CD4-positive, alpha-beta T cell treated with Interleukin-17A for 1 hour (primary cell): ENCODE measurements at regions not wholly inside any gene's neighbourhood (a gene's known extent, or its start where the extent isn't known, plus 50 kb on each side); places are given as distances from the start of the nearest gene placed in this dataset.
A peak's percentile ranks its signal among the peaks of the same experiment; 100 is the strongest.

Experiments used
- DNase-seq: peaks from one replicate; pipeline ENCODE4 v3.0.0-alpha.2; 2020

DNA sequence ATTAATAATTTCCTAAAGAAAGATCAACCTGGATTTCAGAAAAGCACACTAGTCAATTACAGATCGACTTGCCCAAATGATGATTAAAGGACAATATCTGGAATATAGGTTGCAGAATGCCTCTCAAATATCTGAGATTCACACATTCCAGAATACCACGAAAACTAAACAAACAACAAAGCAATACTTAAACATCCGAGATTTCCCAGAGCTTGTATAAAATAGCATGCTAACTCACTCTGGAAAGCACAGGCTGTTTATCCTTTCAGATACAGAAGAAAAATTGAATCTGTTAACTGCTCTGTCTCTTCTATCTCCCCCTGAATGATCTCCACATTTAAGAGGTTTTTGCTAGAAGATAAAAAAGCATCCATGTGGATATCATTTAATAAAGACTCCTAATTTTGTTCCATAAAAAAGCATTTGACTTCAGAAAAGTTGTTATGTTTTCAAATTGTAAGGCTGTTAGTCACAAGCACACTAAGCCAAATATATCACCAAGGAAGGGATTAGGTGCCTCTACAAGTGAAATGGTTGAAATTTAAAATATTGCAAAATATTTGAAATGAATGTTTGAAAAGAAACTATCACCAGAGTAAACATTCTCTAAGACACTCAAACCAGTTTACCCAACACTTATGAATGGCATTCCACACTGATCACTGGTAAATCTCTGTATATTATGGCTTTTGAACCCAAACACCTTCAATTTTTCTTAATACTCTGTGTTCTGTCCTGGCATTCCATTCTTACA is 865.1 kb upstream of the ADAMTS5 start:
- no peak for DNase-seq

DNA sequence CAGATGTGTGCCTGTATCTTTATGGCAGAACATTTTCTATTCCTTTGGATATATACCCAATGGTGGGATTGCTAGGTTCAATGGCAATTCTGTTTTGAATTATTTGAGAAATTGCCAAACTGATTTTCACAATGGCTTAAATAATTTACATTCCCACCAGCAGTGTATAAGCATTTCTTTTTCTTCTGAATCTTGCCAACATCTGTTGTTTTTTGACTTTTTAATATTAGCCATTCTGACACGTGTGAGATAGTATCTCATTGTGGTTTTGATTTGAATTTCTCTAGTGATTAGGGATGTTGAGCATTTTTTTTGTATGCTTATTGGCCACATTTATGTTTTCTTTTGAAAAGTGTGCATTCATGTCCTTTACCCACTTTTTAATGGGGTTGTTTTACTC is 864.3 kb upstream of the ADAMTS5 start:
- DNase-seq, result no peak

DNA sequence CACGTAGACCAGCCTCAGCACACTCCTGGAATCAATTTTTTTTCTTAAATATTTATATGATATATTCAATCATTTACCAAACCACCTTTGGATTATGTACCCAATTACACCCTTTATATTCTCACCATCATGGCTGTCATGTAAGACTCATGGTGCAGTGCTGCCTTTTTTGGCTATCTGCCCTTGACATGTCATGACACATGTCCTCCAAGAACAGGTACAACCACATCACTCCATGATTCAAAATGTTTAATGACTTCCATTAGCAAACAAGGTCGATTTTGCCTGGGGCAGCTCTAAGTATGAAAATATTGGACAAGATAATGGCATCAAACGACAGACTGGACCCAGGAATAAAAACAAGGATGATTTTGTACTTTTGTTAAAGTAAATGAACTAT is 861.1 kb upstream of the ADAMTS5 start:
- no peak for DNase-seq

DNA sequence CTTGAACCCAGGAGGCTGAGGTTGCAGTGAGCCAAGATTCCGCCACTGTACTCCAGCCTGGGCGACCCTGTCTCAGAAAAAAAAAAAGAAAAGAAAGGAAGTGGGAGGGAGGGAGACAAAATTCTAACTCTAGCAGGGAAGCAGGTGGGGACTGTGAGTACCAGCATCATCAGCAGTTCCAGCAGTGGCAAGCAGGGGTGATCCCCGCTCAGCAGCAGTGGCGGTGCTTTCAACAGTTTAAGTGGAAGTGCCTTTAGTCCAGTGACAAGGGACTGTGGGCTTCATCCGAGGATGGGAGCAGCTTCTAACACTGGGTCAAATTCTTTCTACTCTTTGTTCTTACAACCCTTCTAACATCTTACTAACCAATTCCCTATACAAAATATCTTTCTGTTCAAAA is 858.1 kb upstream of the ADAMTS5 start:
- no peak for DNase-seq

DNA sequence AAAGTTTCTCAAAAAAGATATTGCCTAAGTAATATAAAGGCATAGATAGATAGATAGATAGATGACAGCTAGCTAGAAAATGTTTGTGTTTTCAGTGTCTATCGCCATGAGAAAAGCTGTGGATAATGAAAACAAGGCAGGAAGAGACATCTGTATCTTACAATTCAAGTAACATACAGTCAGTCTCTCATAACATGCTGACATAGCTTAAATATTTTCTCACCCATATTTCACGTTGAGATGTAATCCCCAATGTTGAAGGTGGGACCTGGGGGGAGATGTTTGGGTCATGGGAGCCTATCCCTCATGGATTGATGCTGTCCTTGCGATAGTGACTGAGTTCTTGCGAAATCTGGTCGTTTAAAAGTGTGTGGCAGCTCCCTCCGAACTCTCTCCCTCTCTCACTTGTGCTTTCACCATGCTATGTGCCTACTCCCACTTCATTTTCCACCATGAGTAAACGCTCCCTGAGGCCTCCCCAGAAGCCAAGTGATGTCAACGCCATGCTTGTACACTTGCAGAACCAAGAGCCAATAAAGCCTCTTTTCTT is 856.8 kb upstream of the ADAMTS5 start:
- no peak for DNase-seq

DNA sequence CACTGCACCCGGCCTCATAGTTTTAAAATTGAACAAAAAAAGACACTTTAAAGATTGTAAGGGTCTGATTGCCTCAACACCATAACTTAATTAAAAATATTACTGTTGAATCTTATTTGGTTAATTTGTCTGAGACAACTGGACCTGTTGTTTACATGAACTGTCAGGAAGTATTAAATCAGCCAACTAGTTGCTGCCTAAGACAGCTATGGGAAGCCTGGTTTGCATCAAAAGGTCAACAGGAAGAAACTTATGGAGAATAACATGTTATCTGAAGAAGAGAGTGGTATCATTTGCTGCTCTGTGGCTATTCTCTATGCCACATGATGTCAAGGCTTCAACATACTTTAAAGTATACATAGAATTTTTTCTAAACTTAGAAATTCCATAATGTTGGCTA is 853.5 kb upstream of the ADAMTS5 start:
- no peak for DNase-seq

DNA sequence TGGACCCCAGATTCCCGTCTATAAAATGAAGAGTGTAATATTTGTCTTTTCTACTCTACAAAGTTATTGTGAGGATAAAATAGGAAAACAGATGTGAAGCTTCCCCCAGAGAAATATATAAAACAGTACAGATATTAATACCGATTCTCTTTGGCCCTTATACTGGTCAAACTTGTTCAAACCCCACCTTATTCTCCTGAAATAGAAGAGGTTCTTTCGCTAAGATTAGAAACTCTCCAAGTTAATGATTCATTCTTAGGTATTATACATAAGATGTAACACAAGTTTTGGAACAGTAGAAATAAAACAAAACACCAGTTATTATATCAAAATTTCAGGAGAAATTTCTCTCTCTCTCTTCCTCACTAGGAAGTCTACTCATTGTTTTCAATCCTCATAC is 852.4 kb upstream of the ADAMTS5 start:
- DNase-seq, result no peak

DNA sequence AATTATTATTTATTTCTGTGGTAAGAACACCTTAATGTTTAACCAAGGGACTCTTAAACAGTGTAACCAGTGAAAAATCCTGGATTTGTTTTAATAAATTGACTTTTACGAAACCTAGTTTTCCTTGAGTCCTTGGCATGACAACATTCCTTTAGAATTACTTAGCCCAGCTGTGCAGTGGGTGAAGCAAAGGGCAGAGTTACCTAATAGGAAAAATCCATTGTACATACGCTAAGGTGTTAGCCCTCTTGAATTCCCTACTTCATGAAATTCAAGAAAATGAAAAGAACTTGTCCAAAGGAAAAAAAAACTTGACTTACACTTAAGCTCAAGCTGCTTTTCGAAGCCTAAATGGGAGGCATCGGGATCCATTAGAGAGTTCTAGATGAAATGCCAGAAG is 852.0 kb upstream of the ADAMTS5 start:
- DNase-seq, result no peak

DNA sequence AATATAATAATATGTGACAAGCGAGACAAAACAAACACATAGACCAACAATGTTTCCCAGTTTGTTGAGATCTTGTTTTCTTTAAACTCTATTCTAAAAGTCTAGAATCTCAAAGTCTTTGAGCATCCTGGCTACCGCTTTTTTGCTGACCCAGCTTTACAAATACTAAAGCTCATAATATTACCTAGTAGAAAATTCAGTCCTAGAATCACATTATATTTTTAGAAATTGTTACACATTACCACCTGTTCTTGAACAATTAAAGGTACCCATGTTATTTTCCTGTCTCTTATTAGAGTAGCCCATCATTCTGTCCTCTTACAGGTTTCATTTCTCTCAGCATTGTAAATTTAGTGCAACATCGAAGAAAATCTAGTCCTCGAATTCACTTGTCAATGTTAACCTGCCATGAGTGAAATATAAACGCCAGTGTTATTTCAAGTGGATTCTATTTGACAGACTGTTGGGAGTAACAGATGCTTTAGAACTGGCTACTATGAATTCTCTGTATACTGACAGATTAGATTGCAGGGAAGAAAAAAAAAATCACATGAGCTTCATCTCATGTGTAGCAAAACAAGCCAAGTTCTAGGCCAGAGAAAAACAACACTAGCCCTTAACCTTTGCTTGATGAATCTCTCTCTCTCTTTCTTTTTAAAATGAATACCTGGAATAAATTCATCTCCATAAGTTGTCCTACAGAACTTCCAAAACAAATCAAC is 851.2 kb upstream of the ADAMTS5 start:
- DNase-seq, result no peak

DNA sequence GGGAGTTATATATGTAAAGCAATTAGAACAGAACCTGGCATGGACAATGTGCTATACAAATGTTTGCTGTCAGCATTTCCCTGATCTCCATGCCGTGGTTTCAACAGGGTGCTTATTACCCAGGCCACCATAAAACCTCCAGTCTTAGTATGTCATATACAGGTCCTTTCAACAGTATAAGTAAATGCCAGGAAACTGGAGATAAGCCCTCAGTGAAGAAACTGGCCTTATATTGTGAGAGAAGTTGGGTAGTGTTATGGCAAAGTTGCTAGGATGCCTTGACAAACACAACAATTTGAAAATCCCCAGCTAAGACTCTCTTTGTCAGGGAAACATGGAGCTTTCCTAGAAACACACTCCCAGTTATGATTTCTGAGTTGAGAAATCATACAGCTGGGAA is 850.2 kb upstream of the ADAMTS5 start:
- no peak for DNase-seq

DNA sequence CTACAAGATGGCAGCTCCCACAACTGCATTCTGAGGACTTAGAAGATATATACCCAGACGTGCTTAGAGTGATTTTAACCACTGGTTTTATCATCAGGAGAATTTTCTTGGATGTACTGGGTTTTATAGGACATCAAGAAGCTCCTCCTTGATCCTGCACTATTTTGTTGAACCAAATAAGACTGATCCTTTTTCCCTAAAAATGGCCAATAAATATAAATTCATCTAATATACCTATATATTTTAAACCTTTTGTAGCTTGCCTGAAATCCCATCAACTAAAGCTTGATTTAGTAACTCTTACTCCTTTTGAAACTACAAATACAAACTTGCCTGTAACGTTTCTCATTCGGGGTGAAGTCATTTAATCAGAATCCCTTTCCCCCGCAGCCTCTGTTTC is 849.4 kb upstream of the ADAMTS5 start:
- DNase-seq, result no peak

DNA sequence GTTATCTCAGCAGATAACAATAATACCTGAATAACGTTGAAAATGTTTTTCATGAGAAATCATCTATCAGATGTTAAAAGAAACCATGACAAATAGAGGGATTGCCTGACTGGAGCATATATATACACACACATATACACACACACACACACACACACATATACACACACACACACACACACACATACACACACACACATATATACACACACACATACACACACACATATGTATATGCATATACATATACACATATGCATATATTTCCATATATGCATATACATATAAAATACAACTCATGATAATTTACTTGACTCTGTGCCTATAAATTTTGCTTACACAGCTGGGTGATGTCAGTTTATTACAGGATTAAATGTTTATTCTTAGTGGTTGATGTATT is 847.3 kb upstream of the ADAMTS5 start:
- DNase-seq, result no peak

DNA sequence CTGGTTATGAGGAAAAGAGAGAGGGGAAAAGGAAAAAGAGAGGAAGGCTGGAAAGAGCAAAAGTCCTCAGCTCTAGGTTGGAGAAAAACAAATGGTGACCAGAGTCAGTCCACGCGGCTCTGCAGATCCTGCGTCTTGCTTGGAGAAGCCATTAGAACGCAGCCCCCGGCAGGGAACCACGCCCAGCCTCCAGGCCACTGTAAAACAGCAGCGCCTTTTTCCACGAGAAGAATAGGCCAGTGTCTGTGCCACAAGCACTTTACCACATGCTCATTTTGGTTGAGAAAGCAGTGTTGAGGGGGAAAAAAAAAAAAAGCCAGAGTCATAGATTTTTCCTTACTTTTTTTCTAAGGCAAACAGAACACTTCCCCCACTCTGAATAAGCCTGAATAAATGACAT is 846.9 kb upstream of the ADAMTS5 start:
- DNase-seq, result no peak

DNA sequence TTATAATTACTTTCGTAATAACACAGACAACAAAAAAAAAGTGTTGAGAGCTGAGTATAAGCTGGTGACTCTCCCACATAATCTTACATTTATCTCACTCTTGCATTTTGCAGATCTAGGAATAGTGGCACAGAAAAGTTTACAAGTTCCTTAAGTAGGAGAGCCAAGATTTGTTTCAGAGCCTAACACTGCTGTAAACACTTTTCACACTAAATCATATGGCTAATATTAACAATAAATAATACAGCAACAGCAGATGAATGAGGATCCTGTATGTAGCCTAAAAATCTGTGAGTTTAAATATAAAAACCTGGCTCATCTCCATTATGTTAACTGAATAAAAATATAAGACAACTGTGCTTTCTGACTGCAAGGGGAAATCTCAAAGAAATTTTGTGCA is 846.5 kb upstream of the ADAMTS5 start:
- no peak for DNase-seq

DNA sequence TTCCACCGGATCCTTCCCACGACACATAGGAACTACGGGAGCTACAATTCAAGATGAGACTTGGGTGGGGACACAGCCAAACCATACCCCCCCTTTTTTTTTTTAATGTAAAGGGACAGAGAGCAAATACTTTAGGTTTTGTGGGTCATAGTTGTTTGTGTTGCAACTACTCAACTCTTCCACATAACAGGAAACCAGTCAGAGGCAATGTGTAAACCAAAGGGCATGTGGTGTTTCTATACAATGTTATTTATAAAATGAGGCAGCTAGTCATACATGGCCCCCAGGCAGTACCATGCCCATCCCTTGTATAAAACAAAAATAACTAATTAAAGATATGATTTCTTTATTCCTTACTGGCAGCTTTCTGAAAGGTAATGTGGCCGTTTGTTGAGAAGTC is 845.4 kb upstream of the ADAMTS5 start:
- no peak for DNase-seq

DNA sequence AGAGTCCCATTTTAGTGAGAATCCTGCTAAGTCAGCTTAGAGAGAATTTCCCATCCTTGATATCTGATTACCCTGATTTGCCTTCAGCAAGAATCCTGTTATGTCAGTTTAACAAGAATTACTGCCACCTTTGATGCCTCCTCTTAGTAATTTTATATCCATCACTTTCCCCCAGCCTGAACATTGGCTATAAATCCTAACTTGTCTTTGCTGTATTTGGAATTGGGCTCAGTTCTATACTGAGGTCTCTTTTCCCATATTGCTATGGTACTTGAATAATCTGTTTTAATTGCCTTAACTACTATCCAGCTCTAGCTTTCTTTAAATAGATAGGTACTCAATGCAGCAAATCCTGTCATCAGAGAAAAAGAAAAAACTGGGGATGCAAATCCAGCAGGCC is 842.0 kb upstream of the ADAMTS5 start:
- no peak for DNase-seq

DNA sequence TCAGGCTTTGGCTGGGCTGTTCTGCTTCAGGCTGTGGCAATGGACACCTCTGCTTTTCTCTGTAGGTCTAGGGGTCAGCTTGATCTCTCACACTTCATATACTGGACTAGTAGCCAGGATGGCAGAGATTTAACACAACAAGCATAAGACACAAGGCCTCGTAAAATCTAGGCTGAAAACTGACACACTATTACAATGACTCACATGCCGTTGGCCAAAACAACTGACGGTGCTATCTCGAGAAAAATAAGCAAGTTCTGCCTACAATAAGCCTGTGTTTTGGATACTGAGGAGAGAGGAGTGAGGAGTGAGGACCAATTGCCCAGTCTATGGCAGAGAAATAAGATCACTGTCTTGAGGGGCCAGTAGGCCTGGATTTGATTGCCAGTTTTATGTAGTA is 840.7 kb upstream of the ADAMTS5 start:
- no peak for DNase-seq

DNA sequence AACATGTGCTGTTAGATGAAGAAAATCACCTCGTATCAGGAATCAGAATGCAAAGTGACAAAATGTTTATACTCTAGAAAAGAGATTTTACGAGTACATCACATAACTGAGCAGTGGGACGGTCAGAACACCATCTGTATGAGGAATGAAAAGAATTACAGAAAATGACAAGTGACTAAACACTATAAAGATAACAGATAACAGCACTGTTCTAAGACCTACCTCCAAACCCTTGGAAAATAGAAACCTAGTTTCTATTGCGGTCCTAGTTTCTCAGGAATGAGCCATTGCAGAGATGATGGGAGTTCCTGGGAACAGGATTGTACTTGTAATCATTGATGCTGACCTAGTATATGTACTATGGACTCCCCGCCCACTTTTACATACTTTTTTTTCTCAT is 839.4 kb upstream of the ADAMTS5 start:
- DNase-seq, result no peak

DNA sequence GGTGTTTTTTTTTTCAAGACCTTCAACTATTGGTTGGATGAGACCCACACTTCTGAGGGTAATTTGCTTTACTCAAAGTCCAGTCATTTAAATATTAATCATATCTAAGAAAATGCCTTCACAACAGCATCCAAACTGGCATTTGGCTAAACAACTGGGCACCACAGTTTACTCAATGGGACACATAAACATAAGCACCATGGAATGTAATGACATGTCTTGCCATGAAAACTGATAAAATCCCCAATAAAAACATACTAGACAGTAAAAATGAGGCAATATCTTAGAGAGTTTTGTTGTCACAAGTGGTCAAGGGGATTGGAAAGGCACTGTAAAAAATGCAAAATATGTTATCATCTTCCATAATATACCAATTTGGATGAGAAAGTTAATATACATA is 838.8 kb upstream of the ADAMTS5 start:
- no peak for DNase-seq

DNA sequence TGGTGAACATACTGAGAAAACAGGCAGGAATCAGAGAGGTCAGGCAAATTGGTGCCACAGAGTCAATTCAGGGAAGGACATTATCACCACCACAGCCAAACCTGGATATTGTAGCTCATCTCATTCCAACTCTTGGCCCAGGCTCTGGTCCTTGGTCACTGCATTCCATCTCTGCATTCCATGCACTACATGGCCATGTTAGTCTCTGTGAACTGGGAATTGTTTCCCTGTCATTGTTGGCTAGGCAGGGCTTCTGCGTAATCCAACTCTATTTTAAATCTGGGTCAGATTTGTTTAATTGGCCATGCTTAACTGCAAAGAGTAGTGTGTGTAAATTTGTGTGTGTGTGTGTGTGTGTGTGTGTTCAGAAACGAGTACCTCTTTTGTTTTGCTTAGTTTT is 837.6 kb upstream of the ADAMTS5 start:
- DNase-seq, result no peak

DNA sequence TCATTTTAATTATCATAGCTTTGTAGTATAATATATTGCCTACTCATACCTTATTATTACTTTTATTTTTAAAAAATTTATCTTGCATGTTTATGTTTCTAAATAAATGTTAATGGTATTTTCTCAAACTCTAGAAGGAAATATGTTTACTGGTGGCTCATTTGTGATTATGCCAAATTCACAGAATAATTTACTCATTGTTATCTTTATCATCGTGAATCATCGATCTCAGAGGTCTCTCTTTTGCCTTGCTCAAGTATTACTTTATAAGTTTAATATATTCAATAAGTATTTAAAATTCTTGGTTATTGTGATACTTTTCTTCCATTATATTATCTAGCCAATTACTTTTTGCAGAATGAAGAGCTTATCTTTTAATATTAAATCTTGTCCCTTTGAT is 836.7 kb upstream of the ADAMTS5 start:
- DNase-seq, result no peak

DNA sequence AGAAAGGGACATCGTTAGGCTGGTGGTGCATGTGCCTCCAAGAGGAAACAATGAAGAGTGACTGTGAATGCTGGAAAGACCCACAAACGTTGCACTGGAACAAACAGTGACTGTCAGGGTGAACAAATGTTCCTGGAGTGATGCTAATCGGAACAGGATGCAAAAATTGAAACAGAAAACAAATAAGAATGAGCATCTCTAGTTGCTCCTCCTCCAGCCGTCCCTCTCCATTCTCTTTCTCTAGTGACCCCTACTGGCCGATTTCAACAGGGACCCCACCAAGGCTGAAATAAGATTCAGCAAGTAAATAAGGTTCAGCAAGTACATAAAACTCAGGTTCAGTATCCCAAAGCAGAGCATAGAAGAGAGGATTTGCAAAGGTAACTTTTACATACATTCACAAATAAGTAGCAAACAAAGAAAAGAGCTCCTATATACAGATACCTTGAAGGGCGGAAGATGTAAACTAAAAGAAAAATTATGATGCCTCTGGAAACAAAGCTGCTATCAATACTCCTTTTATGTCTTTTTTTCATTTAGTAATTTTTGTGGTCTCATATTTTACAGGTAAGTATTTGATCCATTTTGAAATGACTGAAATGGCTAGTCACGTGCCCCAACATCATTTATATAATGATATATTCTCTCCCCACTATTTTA is 836.1 kb upstream of the ADAMTS5 start:
- DNase-seq, result peak; percentile 6

DNA sequence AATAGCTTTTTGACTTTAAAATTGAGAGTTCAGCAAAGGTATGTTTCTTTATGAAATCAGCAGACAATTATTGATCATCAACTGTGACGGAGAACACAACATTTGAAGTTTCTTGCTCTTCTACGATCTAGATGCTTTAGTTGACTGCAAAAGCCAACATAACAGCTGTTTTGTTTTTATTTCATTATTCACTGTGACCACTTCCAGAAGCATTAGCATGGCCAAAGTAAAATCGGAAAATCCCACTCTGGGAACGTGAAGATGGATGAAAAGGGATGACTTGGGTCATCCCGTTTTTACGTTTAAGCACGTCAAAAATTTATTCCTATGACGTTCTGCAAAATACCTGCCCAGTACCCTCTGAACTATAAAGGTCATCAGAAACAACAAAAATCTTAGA is 833.0 kb upstream of the ADAMTS5 start:
- DNase-seq, result no peak

DNA sequence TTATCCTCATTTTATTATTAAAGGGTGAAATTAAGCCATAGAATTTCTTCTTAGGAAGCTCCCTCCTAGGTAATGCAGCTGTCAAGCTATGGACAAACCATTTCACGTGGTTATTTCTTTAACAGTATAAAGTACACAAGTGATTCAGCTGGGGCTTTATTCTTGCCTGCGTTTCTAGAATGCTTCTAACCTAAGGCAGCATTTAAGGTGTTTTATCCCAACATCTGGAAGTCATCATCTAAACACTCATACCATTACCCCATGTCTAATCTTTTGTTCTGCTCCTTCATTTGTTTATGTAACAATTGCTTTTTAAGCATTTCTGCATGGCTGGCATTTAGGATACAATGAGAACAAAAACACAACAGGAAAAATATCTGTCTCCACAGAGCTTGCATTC is 829.2 kb upstream of the ADAMTS5 start:
- DNase-seq, result no peak
